ES-I3 (cell line): ENCODE measurements at regions not wholly inside any gene's neighbourhood (a gene's known extent, or its start where the extent isn't known, plus 50 kb on each side); places are given as distances from the start of the nearest gene placed in this dataset.

ENCODE experiments used
- H3K36me3 ChIP-seq: 2 replicates; pipeline ENCODE4 v1.6.1; 2013; ENCODE audit warnings: mild to moderate bottlenecking, low read length, control low read depth, moderate library complexity; ENCODE audit not compliant: insufficient read depth
- H3K4me1 ChIP-seq: 2 replicates; pipeline ENCODE4 v1.6.1; 2013; ENCODE audit warnings: mild to moderate bottlenecking, control low read depth, low read length; ENCODE audit not compliant: insufficient read depth
- H3K9ac ChIP-seq: 2 replicates; pipeline ENCODE4 v1.6.1; 2013; ENCODE audit warnings: low read depth, mild to moderate bottlenecking, low read length, moderate library complexity
- H3K9me3 ChIP-seq: 2 replicates; pipeline ENCODE4 v1.6.1; 2013; ENCODE audit warnings: mild to moderate bottlenecking, low read length, moderate library complexity; ENCODE audit not compliant: control insufficient read depth, insufficient read depth

DNA sequence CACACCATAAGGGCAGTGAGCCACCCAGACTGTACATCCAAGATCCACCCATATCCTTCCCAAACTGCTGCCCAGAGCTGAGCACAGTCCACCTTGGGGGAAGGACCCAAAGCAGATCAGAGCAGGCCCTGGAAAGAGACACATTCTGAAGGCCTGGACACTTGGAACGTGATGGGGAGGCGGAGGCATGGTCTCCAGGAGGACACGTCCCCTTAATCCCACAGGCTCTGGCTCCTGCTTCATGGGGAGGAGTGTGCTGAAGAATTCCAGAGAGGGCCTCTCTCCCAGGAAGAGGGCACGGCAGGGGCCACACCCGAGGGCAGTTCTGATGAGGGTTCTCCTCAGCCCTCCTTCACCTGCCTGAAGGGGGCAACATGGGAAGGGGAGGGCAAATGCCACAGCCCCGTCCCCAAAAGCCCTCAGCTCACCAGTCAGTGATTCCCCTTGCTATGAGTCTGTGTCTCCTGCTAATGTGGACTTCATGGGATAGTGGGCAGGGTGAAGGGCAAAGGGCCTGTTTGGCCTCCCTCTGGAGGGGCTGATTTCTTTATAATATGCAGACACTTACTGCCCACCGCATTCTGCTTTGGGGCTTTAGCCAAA, 276.8 kb downstream of the ENC1 start:
- 0 out of 2 replicates have a peak, but pooled peaks cover 5% of the 10 kb centered on the region for H3K4me1 ChIP-seq
- H3K9ac ChIP-seq = no peak overlapping the region
- no peaks in the 10 kb centered on the region for H3K36me3 ChIP-seq

GRCh38 chr5:74361406-74362358, 278.8 kb downstream of the ENC1 start:
- no peak overlapping the region for H3K9ac ChIP-seq
- H3K36me3 ChIP-seq = no peaks in the 10 kb centered on the region
- H3K4me1 ChIP-seq = no peaks in the 10 kb centered on the region
- no peaks in the 10 kb centered on the region for H3K9me3 ChIP-seq

More for the DNA sequence above, 276.8 kb downstream of the ENC1 start:
- no peaks in the 10 kb centered on the region for H3K9me3 ChIP-seq

GRCh38 chr5:74360535-74361210, 279.9 kb downstream of the ENC1 start:
- Histone ChIP-seq H3K9ac (no peak overlapping the region), H3K36me3 (no peaks in the 10 kb centered on the region), H3K4me1 (no peaks in the 10 kb centered on the region), H3K9me3 (no peaks in the 10 kb centered on the region)

DNA sequence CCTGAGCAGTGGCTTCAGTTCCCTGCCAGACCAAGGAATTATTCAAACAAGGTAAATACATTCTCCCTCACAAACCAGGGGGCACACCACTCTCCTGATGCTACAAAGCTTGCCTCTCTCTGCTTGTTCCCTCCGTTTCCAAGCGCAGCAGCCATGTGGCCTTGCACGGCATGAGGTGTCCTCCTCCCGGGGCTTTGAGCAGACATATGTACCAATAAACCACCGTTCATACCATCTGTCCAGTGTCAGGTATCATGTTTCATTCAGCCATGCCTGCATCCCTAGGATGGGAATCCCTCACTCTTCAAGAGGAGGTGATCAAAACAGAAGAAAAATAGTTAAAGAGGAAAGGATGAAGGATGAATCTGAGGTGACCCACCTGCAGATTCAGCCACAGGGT, 282.7 kb downstream of the ENC1 start:
- H3K9ac ChIP-seq = no peak overlapping the region
- H3K9me3 ChIP-seq = no peaks in the 10 kb centered on the region
- H3K36me3 ChIP-seq = no peaks in the 10 kb centered on the region
- H3K4me1 ChIP-seq = no peaks in the 10 kb centered on the region

GRCh38 chr5:74356009-74356695, 284.4 kb downstream of the ENC1 start:
- no peaks in the 10 kb centered on the region for H3K4me1 ChIP-seq
- H3K9me3 ChIP-seq = 0 out of 2 replicates have a peak, but pooled peaks cover 3% of the 10 kb centered on the region
- H3K36me3 ChIP-seq = no peaks in the 10 kb centered on the region
- H3K9ac ChIP-seq = no peak overlapping the region

DNA sequence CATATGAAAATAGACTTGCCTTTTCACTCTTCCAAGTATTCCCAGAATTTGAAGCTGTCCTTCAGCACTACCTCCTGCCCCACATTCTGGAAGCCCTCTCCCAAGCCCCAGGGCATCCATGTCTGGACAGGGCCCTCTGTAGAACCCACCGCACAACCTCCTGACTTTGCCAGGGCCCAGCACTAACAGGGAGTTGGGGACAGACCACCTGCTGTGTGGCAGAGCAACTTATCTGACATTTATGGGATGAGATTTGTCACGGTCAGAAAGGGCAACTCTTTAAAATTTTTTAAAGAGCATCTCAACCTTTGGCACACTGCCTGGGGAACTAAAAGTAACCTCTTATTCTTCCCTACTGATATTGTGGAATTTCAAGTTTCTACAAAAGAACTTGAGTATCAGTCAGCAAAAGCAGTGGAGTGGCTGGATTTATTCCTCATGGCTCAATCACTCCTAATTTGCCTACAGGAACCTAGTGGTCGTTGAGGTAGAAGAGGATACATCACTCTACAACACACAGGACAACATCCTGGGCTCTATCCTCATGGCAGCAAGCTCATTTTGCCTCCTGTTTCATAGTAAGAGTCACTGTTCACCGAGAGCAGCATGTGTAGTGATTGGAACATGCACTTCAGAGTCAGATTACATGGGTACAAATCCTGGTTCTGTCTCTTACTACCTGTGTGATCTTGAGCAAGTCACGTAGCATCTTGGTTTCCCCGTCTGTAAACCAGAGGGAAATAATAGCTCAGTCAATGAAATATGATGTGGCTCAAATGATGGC, 285.3 kb downstream of the ENC1 start:
- H3K4me1 ChIP-seq = no peaks in the 10 kb centered on the region
- no peaks in the 10 kb centered on the region for H3K36me3 ChIP-seq
- peaks cover 8% of the 10 kb centered on the region; the same call in 1 of the 2 replicates for H3K9me3 ChIP-seq
- no peak overlapping the region for H3K9ac ChIP-seq

DNA sequence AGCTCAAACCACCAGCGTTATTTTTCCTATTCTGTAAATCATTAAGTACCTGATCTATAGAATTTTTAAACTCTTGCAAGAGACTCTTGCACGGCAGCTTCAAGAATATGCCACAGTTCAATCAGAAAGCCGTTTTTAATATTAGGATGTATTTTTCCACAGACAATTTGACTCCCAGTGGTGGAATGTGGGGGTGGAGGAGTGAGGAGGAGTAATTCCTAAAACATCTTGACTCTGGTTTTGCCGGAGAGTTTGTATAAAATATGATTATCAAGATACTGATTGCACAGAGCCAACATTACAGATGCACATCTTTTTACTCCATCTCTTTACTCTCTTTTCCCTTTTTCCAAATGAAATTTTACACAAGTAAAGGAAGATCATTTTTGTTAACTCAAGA, 288.3 kb downstream of the ENC1 start:
- no peaks in the 10 kb centered on the region for H3K36me3 ChIP-seq
- H3K9me3 ChIP-seq = peaks cover 8% of the 10 kb centered on the region; the same call in 1 of the 2 replicates
- H3K4me1 ChIP-seq = no peaks in the 10 kb centered on the region
- no peak overlapping the region for H3K9ac ChIP-seq

- Histone ChIP-seq H3K4me1 (no peaks in the 10 kb centered on the region), H3K9ac (no peak overlapping the region), H3K9me3 (no peaks in the 10 kb centered on the region)
These were observed 297.4 kb downstream of the ENC1 start for GRCh38 chr5:74342948-74343682.

DNA sequence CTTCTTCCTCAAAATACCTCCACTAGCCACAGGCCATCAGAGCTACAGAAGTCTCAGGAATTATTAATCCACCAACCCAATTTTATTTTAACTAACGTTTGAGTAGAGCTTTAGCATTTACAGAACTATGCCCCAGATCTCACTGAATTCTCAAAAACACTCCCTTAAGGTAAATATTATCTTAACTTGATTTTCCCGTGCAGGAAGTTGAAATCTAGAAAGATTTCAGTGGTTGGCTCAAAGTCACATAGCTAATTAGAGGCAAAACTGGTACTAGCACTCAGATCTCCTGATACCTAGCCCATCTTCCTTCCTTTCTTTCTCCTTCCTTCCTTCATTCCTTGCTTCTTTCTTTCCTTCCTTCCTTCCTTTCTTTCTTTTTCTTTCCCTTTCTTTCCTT, 298.3 kb downstream of the ENC1 start:
- Histone ChIP-seq H3K4me1 (no peaks in the 10 kb centered on the region), H3K9me3 (no peaks in the 10 kb centered on the region), H3K36me3 (no peaks in the 10 kb centered on the region), H3K9ac (no peak overlapping the region)

More at GRCh38 chr5:74342948-74343682, 297.4 kb downstream of the ENC1 start:
- H3K36me3 ChIP-seq = no peaks in the 10 kb centered on the region

DNA sequence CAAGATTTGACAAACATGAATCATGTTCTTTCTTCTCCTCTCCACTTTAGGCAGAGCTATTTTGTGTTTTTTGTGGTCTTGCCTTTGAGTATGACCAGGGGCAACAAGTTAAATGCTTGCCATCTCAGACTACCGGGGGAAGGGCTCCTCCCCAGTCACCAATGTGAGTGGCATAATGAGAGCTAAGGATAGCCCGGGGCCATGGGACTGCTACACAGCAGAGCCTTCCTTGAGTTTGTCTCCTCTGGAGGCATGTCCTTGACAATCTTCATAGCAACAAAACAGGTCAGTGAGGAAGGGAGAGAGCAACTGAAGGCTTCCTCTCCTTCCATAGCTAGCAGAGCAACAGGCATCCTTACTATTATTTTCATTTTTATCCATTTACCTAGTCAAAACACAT, 299.3 kb downstream of the ENC1 start:
- no peak overlapping the region for H3K9ac ChIP-seq
- H3K4me1 ChIP-seq = peaks cover 4% of the 10 kb centered on the region; the same call in 1 of the 2 replicates

GRCh38 chr5:74340476-74340875, 300.1 kb downstream of the ENC1 start:
- Histone ChIP-seq H3K36me3 (no peaks in the 10 kb centered on the region), H3K9me3 (no peaks in the 10 kb centered on the region), H3K9ac (no peak overlapping the region), H3K4me1 (peaks cover 4% of the 10 kb centered on the region; the same call in 1 of the 2 replicates)

More for the DNA sequence above, 299.3 kb downstream of the ENC1 start:
- Histone ChIP-seq H3K9me3 (no peaks in the 10 kb centered on the region), H3K36me3 (no peaks in the 10 kb centered on the region)

DNA sequence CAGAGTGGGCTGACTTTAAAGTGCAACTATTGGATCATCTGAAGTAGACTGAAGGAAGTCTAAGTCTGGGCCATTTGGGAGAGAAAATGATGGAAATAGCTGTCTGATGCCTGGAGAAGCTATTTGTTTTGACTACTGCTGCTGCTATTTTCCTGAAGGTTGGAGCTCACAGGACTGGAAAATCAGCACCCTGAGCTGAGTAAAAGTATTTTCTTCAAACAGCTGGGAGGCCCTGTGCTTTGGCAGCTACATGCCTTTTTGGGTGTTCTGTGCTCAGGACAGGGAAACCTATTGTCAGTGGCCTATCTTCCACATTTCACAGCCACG, 302.6 kb downstream of the ENC1 start:
- no peaks in the 10 kb centered on the region for H3K9me3 ChIP-seq
- no peak overlapping the region for H3K9ac ChIP-seq
- H3K36me3 ChIP-seq = no peaks in the 10 kb centered on the region
- H3K4me1 ChIP-seq = peaks cover 4% of the 10 kb centered on the region; the same call in 1 of the 2 replicates
